Uterus (tissue), 3 donors: ENCODE measurements at regions not wholly inside any gene's neighbourhood (a gene's known extent, or its start where the extent isn't known, plus 50 kb on each side); places are given as distances from the start of the nearest gene placed in this dataset.
"Not testable (repeated sequence)": the region's sequence is repeated elsewhere in the genome, so short reads cannot be mapped to it uniquely, and the experiment has no call there.

Source experiments
- DNase-seq, 2 donors: peaks; one replicate each; pipeline ENCODE4 v3.0.0-alpha.2; 2019 to 2020
- H3K27ac ChIP-seq, 2 donors: fragments of 200-600 bp; sonication (generic); 1 replicate in 1 of 2; 2 replicates in 1 of 2; pipeline ENCODE4 v1.5.1; 2016 to 2018
- H3K27me3 ChIP-seq, 2 donors: fragments of 200-600 bp; sonication (generic); one replicate each; pipeline ENCODE4 v1.5.1; 2018 to 2019; ENCODE audit warnings: control low read depth in 1 of 2
- H3K36me3 ChIP-seq, 2 donors: fragments of 200-600 bp; sonication (generic); one replicate each; pipeline ENCODE4 v1.5.1; 2019; ENCODE audit warnings: control low read depth in 1 of 2
- H3K4me1 ChIP-seq, 2 donors: fragments of 200-600 bp; sonication (generic); one replicate each; pipeline ENCODE4 v1.5.1; 2018 to 2019; ENCODE audit warnings: control low read depth in 1 of 2
- H3K4me3 ChIP-seq, 2 donors: fragments of 200-600 bp; sonication (generic); 1 replicate in 1 of 2; 2 replicates in 1 of 2; pipeline ENCODE4 v1.5.1; 2018 to 2019; ENCODE audit warnings: mild to moderate bottlenecking in 1 of 2
- H3K9me3 ChIP-seq, 2 donors: fragments of 200-600 bp; sonication (generic); one replicate each; pipeline ENCODE4 v1.5.1; 2019; ENCODE audit warnings: control low read depth in 1 of 2
- intact Hi-C: fragments of 100-400 bp; cut with DNase I; formaldehyde crosslinking; loops from one replicate; pipeline ENCODE4 v1.15.1; 2023; ENCODE audit warnings: low total_unique reads
- donor health status: DM: yes; HTN: yes; CAD: no.

DNA sequence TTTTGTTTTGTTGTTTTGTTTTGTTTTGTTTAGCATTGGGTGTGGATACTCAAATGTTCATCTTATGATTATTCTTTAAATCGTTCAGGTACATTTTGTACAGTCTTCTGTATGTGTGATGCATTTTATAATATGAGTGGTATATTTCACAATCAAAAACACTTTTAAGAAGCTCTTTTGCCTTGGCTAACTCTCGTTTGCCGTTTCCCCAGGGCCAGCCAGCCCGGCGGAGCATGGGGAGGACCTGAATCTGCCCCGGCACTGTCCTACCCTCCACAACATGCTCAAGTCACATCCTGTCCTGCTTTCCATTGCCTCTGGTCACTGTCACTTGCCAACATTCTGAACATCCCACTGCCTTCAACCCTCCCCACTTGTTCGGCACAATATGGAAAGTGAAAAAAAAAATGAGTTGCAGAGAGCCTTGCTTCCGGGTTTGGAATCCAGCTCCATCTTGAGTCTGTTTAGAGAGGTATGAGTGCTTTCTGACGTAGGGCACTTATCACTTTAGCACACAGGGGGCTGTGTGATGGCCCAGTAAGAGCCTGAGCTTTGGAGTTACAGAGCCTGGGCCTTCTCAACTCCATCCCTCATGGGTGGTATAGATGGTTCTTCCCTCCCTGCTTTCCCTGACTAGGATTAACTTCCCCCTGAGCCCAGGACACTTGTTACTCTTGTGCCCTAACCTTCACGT, 109.6 kb upstream of the PLGLB2 start:
- intact Hi-C loops, H3K27ac ChIP-seq, H3K36me3 ChIP-seq, H3K4me3 ChIP-seq, H3K4me1 ChIP-seq, H3K9me3 ChIP-seq, H3K27me3 ChIP-seq, DNase-seq: not testable (repeated sequence)

DNA sequence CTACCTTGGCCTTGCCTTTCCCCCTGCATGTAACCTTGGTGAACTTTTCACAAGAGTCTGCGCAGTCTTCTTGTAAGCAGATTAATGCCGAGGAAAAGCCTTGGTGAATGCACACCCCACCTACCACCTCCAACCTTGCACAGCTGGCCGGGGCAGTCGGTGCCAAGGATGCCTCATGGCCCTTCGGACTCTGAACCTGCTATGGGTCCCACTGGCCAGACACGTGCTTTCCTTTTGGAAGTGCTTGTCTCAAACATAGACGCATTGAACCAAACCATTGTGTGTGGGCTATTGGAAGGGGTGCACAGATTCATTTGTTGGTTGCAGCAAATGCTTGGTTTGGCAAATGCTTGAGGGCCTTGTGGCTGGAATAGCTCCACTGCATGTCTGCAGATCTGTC, 109.0 kb upstream of the PLGLB2 start:
- H3K27ac ChIP-seq, H3K27me3 ChIP-seq, DNase-seq, H3K4me1 ChIP-seq, H3K9me3 ChIP-seq, H3K4me3 ChIP-seq, H3K36me3 ChIP-seq, intact Hi-C loops: not testable (repeated sequence)

DNA sequence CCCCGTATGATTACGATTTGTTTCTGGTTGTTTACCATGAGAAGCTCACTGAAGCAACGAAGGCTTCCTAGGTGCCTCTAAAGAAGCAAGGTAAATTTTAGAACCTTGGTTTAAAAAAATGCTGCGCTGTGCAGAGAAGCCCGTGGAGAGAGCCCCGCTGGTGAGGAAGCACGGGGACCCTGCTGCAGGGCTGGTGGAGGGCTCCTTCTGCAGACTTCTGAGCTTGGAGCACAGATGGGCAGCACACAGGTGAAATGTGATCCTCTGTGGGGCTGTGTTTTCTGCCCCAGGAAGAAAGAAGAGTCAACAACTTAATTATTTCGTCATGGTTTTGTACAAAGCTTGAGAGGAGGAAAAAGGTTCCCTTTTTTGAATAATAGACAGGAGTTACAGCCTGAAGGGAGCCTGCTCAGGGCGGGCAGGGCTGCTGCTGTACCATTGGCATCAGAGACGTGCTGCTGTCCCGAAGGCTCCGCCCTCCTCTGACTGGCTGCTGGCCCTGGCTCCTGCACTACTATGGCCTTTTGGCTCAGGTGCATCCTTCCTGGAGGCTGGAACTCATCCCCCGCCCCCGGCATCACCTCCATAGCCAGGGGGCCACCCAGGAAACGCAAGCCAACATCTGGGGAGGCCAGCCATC, 108.0 kb upstream of the PLGLB2 start:
- H3K27me3 ChIP-seq, H3K4me1 ChIP-seq, H3K9me3 ChIP-seq, H3K4me3 ChIP-seq, DNase-seq, H3K36me3 ChIP-seq, H3K27ac ChIP-seq, intact Hi-C loops: not testable (repeated sequence)

DNA sequence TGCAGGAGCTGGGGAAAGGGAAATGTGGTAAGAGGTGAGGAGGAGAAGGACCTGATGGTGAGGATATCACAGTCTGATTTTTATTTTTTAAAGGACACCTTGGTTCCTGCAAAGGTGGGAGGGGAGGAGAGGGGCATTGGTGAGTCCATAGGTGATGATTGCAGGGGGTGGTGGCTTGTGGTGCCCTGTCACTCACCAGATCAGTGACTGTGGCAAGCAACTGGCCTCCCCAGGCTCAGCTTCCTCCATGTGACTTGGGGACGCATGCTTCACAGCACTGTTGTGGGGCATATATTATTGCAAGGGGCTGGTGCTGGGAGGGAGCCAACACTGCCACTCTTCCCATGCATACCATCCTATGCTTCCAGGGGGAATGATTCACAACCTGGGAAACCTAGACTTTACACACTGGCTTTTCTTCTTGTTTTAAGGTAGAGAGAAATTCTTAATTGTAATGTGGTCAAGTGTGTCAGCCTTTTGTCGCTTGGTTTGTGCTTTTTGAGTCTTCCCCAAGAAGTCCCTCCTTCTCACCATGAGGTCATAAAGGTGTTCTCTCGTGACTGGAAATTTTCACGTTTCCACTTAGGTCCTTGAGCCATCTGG, 106.8 kb upstream of the PLGLB2 start:
- H3K36me3 ChIP-seq, H3K27ac ChIP-seq, H3K4me3 ChIP-seq, H3K9me3 ChIP-seq, DNase-seq, H3K4me1 ChIP-seq, H3K27me3 ChIP-seq, intact Hi-C loops: not testable (repeated sequence)

DNA sequence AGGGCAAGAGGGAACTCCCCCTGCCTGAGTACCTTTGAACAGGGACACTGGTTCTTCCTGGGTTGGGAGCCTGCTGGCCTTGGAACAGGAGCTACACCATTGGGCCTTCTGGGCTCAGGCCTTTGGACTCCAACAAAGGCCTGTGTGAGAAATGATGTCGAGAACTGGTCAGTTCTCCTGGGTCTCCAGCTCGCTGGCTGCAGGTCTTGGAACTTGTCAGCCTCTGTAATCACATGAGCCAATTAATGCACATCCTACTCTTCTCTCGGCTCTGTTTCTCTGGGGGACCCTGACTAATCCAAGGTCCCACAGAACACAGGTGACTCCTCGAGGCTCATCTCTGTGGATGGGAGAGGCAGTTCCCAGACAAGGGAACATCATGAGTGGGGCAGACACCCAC, 104.7 kb upstream of the PLGLB2 start:
- H3K27me3 ChIP-seq, H3K27ac ChIP-seq, H3K4me3 ChIP-seq, H3K9me3 ChIP-seq, DNase-seq, H3K4me1 ChIP-seq, intact Hi-C loops, H3K36me3 ChIP-seq: not testable (repeated sequence)

DNA sequence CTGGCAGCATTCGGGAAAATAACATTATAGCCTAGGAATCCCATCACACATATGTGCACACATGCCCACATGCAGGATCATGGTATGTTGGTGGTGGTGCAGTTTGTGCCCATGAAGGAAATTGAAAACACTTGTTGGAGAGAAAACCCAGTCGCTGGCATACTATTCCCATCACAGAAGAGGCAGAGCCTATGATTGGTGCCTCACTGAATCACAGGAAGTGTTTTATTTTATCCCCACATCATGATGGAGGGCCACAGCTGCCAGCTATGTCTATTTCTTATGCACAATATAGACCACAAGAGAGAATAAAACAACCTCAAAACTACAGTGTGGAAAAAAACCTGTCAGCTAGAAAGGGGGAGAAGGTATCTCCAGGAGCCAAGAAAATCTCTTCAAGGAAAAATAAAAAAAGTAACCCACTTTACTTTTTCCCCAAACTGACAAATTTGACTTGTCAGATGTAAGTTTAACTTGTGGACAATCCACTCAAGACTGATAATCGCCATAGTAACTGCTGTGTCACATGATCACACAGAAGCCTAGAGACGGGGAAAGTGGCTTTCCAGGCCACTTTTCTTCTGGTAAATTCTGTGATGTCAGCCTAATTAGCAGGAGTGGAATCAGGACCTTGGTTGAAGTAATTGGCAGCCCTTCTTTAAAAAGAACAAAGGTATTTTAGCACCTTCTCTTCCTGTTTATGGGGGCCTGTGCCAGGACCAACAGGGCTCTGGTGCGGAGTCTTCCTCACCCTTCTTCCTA, 100.0 kb upstream of the PLGLB2 start:
- H3K4me1 ChIP-seq, H3K27ac ChIP-seq, H3K4me3 ChIP-seq, H3K9me3 ChIP-seq, H3K27me3 ChIP-seq, DNase-seq, intact Hi-C loops, H3K36me3 ChIP-seq: not testable (repeated sequence)

DNA sequence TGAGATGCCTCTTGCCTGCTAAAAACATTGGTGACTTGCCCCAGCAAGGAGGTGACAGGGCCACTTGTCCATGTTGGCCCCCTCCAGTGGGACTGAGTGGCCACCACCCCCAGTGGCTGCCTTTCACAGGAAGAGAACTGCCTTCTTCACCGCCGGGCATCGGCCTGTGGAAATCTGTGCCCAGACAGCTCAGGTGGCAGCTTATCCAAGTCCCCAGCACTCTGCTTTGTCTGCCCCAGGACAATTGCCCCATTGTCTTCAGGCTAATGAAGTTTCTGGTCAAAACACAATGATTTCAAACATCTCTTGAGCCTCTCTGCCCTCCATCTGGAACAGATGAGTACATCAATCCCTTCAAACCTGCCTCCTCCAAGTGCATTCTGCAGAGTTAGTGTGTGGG, 99.1 kb upstream of the PLGLB2 start:
- H3K27me3 ChIP-seq, DNase-seq, H3K27ac ChIP-seq, H3K36me3 ChIP-seq, H3K4me3 ChIP-seq, intact Hi-C loops, H3K9me3 ChIP-seq, H3K4me1 ChIP-seq: not testable (repeated sequence)

DNA sequence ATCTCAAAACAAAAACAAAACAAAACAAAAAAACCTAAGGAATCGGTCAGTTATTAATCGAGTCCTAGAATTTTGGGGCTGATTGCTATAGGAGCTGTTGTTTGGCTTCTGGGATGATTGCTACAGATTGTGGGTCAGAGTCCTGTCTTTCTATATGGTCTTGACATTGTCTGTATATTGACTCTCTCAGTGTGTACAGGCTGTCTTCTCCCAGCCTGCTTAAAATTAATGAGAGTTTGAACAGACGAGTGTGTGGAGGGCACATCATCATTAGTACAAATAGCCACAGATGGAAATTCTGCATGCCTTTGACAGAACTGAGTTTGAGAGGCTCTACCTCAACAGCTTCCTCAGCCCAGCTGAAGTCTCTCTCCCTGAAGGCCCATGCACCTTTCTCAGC, 98.0 kb upstream of the PLGLB2 start:
- H3K9me3 ChIP-seq, H3K36me3 ChIP-seq, H3K27ac ChIP-seq, intact Hi-C loops, H3K27me3 ChIP-seq, H3K4me1 ChIP-seq, H3K4me3 ChIP-seq, DNase-seq: not testable (repeated sequence)

DNA sequence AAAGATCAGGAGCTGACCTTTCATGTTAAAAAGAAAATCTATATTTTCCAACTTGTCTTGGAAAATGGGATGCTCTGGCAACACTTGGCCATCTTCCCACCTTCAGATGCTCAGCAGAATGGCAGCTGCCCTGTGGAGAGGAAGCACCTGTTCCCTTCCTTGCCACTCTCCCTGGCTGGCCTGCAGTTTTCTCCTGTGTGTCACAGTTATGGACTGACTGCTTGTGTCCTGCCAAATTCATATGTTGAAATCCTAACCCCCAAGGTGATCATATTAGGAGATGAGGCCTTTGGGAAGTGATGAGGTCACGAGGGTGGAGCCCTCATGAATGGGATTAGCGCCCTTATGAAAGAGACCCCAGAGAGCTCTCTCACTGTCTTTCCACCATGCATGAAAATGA, 97.0 kb upstream of the PLGLB2 start:
- H3K27me3 ChIP-seq, intact Hi-C loops, DNase-seq, H3K27ac ChIP-seq, H3K36me3 ChIP-seq, H3K4me3 ChIP-seq, H3K4me1 ChIP-seq, H3K9me3 ChIP-seq: not testable (repeated sequence)

DNA sequence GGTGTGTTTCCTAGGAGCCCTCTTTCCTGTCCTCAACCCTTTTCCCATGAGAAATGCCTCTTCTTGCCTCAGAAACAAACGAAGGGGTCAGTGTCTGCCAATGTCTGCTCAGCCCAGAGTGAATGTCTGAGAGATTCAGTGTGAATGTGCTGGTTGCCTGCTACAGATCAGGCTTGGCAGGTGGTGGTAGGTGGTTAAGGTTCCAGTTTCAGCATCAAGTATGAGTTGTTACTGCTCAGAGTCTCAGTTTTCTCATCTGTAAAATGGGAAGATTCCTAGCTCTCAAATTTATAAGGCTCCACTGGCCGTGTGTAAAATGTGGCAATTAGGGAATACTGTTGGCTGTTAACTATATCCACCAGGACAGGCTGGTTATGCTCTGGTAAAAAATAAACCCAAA, 96.3 kb upstream of the PLGLB2 start:
- intact Hi-C loops, H3K36me3 ChIP-seq, H3K27me3 ChIP-seq, H3K4me1 ChIP-seq, DNase-seq, H3K27ac ChIP-seq, H3K9me3 ChIP-seq, H3K4me3 ChIP-seq: not testable (repeated sequence)

DNA sequence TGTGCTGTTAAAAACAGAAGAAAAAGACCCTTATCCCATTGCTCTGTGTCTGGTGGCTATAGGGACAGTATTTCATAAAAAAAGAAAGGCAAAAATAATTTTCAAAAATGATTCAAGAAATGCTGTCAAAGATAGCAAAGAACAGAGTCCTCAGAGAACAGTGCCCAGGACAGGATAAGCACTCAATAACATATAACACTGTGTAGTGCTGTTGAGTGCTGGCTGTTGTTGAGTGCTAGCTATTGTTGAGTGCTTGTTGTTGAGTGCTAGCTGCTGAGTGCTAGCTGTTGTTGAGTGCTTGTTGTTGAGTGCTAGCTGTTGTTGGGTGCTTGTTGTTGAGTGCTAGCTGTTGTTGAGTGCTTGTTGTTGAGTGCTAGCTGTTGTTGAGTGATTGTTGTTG, 94.5 kb upstream of the PLGLB2 start:
- DNase-seq, H3K9me3 ChIP-seq, H3K4me1 ChIP-seq, H3K36me3 ChIP-seq, H3K27ac ChIP-seq, H3K27me3 ChIP-seq, H3K4me3 ChIP-seq, intact Hi-C loops: not testable (repeated sequence)

DNA sequence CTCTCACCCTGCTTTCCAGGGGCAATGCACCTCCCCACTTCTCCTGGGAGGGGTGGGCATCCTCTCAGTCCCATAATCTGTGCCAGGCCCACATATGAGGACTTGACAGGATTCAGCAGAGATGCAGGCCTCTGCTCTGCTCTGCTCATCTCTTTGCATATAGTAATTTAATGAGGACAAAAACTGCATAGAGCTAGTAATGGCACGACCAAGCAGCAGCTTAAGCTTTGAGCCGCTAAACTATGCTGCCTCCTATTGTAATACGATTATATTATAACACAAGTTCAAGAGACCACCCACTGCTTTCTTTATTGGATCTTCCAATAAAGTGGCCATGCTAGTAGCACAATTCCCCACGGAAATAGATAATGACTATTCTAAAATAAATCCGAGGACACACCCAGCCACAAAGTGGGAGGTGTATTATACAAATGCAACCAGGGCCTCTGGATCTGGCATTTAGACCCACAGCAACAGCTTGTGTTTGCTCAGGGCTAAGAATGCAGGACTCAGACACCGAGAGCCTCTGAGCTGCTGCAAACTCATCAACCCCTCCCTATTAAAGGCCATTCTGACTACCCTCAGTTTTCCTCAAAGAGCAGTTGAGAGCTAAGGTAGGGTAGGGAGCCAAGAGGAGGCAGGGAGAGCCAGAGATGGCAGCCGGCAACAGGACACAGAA, 93.6 kb upstream of the PLGLB2 start:
- H3K27ac ChIP-seq, H3K4me3 ChIP-seq, H3K27me3 ChIP-seq, intact Hi-C loops, DNase-seq, H3K4me1 ChIP-seq, H3K36me3 ChIP-seq, H3K9me3 ChIP-seq: not testable (repeated sequence)

DNA sequence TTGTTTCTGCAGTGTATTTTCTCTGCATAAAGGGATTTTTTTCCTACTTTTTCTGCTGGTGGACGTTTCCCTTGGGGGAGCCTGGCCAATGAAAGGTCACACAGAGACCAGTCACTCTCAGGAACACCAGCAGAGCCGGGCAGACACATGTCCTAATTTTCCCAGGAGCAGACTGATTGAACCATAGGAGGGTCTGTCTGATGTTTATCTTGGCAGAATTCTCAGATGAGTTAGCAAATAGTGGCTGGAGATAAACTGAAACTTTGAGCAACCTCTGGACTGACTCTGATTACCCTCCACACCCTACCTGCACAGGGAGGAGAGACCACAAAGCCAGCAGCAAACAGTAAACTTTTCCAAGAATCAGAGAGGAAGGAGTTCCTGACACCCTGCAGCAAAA, 90.0 kb upstream of the PLGLB2 start:
- H3K27me3 ChIP-seq, DNase-seq, intact Hi-C loops, H3K36me3 ChIP-seq, H3K9me3 ChIP-seq, H3K4me3 ChIP-seq, H3K4me1 ChIP-seq, H3K27ac ChIP-seq: not testable (repeated sequence)
